Lung (tissue), 11 donors: ENCODE measurements at regions not wholly inside any gene's neighbourhood (a gene's known extent, or its start where the extent isn't known, plus 50 kb on each side); places are given as distances from the start of the nearest gene placed in this dataset.

Source experiments
- ATAC-seq: fragments of 200-7000 bp; cut with Tn5 transposase; one replicate; pipeline ENCODE4 v1.9.1; 2020; ENCODE audit warnings: moderate number of reproducible peaks; ENCODE audit not compliant: insufficient read depth, low FRiP score
- DNase-seq, 3 donors: peaks; one replicate each; pipeline ENCODE4 v3.0.0-alpha.2; 2013 to 2017
- H3K27ac ChIP-seq, 2 donors: one replicate each; pipeline ENCODE4 v1.5.1; 2013; ENCODE audit warnings: mild to moderate bottlenecking in 2 of 2, moderate library complexity in 2 of 2, control low read depth in 1 of 2, inconsistent platforms in 1 of 2, low read depth in 1 of 2, low read length in 1 of 2
- H3K27me3 ChIP-seq, 3 donors: one replicate each; pipeline ENCODE4 v1.5.1; 2013; ENCODE audit warnings: low read length in 2 of 3; ENCODE audit not compliant: control insufficient read depth in 3 of 3, insufficient read depth in 3 of 3
- H3K36me3 ChIP-seq, 4 donors: one replicate each; pipeline ENCODE4 v1.5.1; 2013; ENCODE audit warnings: low read length in 4 of 4, mild to moderate bottlenecking in 1 of 4, moderate library complexity in 1 of 4; ENCODE audit not compliant: control insufficient read depth in 4 of 4, insufficient read depth in 4 of 4
- H3K4me1 ChIP-seq, 5 donors: one replicate each; pipeline ENCODE4 v1.5.1; 2013; ENCODE audit warnings: low read length in 5 of 5, mild to moderate bottlenecking in 2 of 5, moderate library complexity in 1 of 5; ENCODE audit not compliant: control insufficient read depth in 5 of 5, insufficient read depth in 5 of 5
- H3K4me3 ChIP-seq: one replicate; pipeline ENCODE4 v1.5.1; 2013; ENCODE audit warnings: mild to moderate bottlenecking, control low read depth, moderate library complexity
- H3K9ac ChIP-seq, 2 donors: one replicate each; pipeline ENCODE4 v1.5.1; 2013; ENCODE audit warnings: low read length in 2 of 2, control low read depth in 1 of 2; ENCODE audit not compliant: insufficient read depth in 1 of 2
- H3K9me3 ChIP-seq, 4 donors: one replicate each; pipeline ENCODE4 v1.5.1; 2013; ENCODE audit warnings: low read length in 3 of 4, mild to moderate bottlenecking in 1 of 4, moderate library complexity in 1 of 4; ENCODE audit not compliant: control insufficient read depth in 4 of 4, insufficient read depth in 3 of 4
- CTCF ChIP-seq: IDR thresholded peaks from 2 replicates; pipeline ENCODE4 v1.5.1; 2012; ENCODE audit warnings: mild to moderate bottlenecking; ENCODE audit errors: control extremely low read depth, extremely low read depth
- WGBS, 2 donors: extraction: QIAGEN DNeasy Blood & Tissue Kit; methylation state at CpG; one replicate each; pipeline ENCODE4 v1.1.7; 2013; 5-methylcytosine and 5-hydroxymethylcytosine counted together
- donor health status: control.
- donor health status: control.
- donor health status: Bipolar disorder and iron deficiency.
- donor health status: healthy.
- donor health status: DM: yes; HTN: yes; CAD: no.

GRCh38 chr13:47598340-47598911 is 402.6 kb downstream of the SUCLA2 start:
- WGBS, 2 donors: 55 to 64% methylated on average over 2 of the region's 2 CpGs
- H3K9me3 ChIP-seq: peaks cover 0 to 4% (median 3%) of the 10 kb centered on the region in 4 donors
- no peak for ATAC-seq
- H3K4me3 ChIP-seq: no peak overlapping the region
- H3K27me3 ChIP-seq: no peaks in the 10 kb centered on the region
- no peaks in the 10 kb centered on the region for H3K4me1 ChIP-seq
- no peaks in the 10 kb centered on the region for H3K36me3 ChIP-seq
- H3K9ac ChIP-seq: no peak overlapping the region
- DNase-seq: peak in 2 of 3 donors; percentile 8 to 10
- TF ChIP-seq CTCF: no peak
- H3K27ac ChIP-seq: no peak overlapping the region

GRCh38 chr13:47594833-47595232 is 406.2 kb downstream of the SUCLA2 start:
- no peak overlapping the region for H3K4me3 ChIP-seq
- no peaks in the 10 kb centered on the region for H3K4me1 ChIP-seq
- H3K27ac ChIP-seq: no peak overlapping the region
- H3K27me3 ChIP-seq: no peaks in the 10 kb centered on the region
- no peak for ATAC-seq
- no peak for TF ChIP-seq CTCF
- H3K36me3 ChIP-seq: no peaks in the 10 kb centered on the region
- no peak for DNase-seq
- H3K9ac ChIP-seq: no peak overlapping the region
- H3K9me3 ChIP-seq: peaks cover 0 to 8% (median 5%) of the 10 kb centered on the region in 4 donors

- Histone ChIP-seq H3K27me3 (no peaks in the 10 kb centered on the region), H3K9me3 (peaks cover 0 to 8% (median 5%) of the 10 kb centered on the region in 4 donors), H3K4me3 (no peak overlapping the region), H3K4me1 (no peaks in the 10 kb centered on the region), H3K9ac (no peak overlapping the region), H3K36me3 (no peaks in the 10 kb centered on the region), H3K27ac (no peak overlapping the region)
- TF ChIP-seq CTCF: no peak
- 75 to 86% methylated on average over 1 of the region's 1 CpG for WGBS, 2 donors
- DNase-seq (no peak), ATAC-seq (no peak)
These were observed 408.8 kb downstream of the SUCLA2 start for GRCh38 chr13:47592256-47592655.

GRCh38 chr13:47588676-47589075 is 412.4 kb downstream of the SUCLA2 start:
- Histone ChIP-seq H3K27ac (no peak overlapping the region), H3K4me1 (no peaks in the 10 kb centered on the region), H3K4me3 (no peak overlapping the region), H3K9me3 (peaks cover 0 to 7% (median 2%) of the 10 kb centered on the region in 4 donors), H3K27me3 (no peaks in the 10 kb centered on the region), H3K9ac (no peak overlapping the region), H3K36me3 (no peaks in the 10 kb centered on the region)
- ATAC-seq (no peak), DNase-seq (no peak)
- no peak for TF ChIP-seq CTCF
